ENCODE measurements at regions not wholly inside any gene's neighbourhood (a gene's known extent, or its start where the extent isn't known, plus 50 kb on each side); places are given as distances from the start of the nearest gene placed in this dataset.

- TF ChIP-seq CTCF (IDR thresholded peaks at IDR 0.05) (no peak), POLR2AphosphoS5 (IDR thresholded peaks at IDR 0.05) (no peak)
Measured at GRCh38 chrX:39974270-39974669, 123.5 kb downstream of the BCOR start.

Data from transverse colon (tissue), 4 donors.